ENCODE measurements at regions not wholly inside any gene's neighbourhood (a gene's known extent, or its start where the extent isn't known, plus 50 kb on each side); places are given as distances from the start of the nearest gene placed in this dataset.

DNA sequence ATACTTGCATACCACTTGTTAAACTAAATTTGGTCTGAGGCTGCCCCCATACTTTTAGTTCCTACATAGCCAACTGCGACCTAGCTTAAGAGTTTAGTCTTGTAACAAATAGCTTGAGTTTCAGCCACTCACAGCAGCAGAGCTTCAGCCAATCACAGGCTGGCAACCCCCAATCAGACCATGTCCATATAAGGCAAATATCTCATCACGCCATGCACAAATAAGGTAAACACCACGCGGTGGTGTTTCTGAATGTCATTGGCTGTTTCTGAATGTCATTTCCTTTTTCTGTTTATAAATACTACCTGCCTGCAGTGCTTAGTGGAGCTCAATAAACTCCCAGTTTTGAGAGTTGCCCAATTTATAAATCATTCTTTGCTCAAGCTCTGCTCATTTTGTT is 143.1 kb upstream of the MAD2L1 start:
- in situ Hi-C loops (cut with HindIII; ENCODE audit: low pct_unique_long_range_greater_than_20kb, low sequenced_read_pairs) (no loop called here), intact Hi-C loops (cut with micrococcal nuclease; ENCODE audit: unreplicated experiment) (no loop called here)
- H3K27me3 ChIP-seq (ENCODE audit: control insufficient read depth, insufficient read depth, low read length), result no peaks in the 10 kb centered on the region
- H3K36me3 ChIP-seq (ENCODE audit: control insufficient read depth, insufficient read depth, low read length), result no peaks in the 10 kb centered on the region
- ChIA-PET POLR2A (no interaction called here), CTCF (interaction anchor here (0.6 kb wide), 1 partner anchor 52 kb away, joined by 7 read pairs; no protein-coding TSS in a partner anchor)
- no peak for ATAC-seq
- DNase-seq (ENCODE audit: low read depth, low spot score), result no peak
- TF ChIP-seq, protein P1, sequence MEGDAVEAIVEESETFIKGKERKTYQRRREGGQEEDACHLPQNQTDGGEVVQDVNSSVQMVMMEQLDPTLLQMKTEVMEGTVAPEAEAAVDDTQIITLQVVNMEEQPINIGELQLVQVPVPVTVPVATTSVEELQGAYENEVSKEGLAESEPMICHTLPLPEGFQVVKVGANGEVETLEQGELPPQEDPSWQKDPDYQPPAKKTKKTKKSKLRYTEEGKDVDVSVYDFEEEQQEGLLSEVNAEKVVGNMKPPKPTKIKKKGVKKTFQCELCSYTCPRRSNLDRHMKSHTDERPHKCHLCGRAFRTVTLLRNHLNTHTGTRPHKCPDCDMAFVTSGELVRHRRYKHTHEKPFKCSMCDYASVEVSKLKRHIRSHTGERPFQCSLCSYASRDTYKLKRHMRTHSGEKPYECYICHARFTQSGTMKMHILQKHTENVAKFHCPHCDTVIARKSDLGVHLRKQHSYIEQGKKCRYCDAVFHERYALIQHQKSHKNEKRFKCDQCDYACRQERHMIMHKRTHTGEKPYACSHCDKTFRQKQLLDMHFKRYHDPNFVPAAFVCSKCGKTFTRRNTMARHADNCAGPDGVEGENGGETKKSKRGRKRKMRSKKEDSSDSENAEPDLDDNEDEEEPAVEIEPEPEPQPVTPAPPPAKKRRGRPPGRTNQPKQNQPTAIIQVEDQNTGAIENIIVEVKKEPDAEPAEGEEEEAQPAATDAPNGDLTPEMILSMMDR (IDR thresholded peaks at IDR 0.05), result no peak
- no peak for TF ChIP-seq TCF7L2 (IDR thresholded peaks at IDR 0.05; ENCODE audit: low read depth, low read length)
- TF ChIP-seq POLR2AphosphoS5 (IDR thresholded peaks at IDR 0.05; ENCODE audit: low read depth, low read length), result no peak
- TF ChIP-seq SIN3A (IDR thresholded peaks at IDR 0.05; ENCODE audit: borderline replicate concordance, insufficient read depth, low read depth, low read length), result no peak
- no peak for TF ChIP-seq REST (IDR thresholded peaks at IDR 0.05; ENCODE audit: insufficient read depth in 1 of 2, low read depth in 2 of 2, low read length in 1 of 2)
- BruUV-seq (replicated peaks), result no TSS peak
- no peaks in the 10 kb centered on the region for H3K4me1 ChIP-seq (ENCODE audit: control insufficient read depth, insufficient read depth, low read length)
- H3K9me3 ChIP-seq (ENCODE audit: control insufficient read depth, insufficient read depth, low read depth, low read length), result no peaks in the 10 kb centered on the region
- H3K4me3 ChIP-seq (ENCODE audit: low read depth in 2 of 2, low read length in 2 of 2), result no peak overlapping the region
- H3K27ac ChIP-seq (ENCODE audit: low read length), result no peak overlapping the region

DNA sequence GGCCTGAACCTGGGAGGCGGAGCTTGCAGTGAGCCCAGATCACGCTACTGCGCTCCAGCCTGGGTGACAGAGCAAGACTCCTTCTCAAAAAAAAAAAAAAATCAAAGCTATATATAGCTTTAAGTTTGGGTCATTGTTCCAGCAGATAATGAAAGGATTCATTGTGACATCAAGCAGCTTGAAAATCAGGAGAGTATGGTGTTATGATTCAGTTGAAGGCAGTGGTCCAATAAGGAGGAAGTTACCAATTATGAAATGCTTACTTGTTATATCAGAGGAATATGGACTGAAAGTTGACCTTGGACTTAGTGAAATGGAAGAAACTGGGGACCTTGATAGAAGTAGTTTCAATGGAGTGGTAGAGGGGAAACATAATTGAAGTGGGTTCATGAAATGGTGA is 140.4 kb upstream of the MAD2L1 start:
- in situ Hi-C loops (cut with HindIII; ENCODE audit: low pct_unique_long_range_greater_than_20kb, low sequenced_read_pairs), result no loop called here

More for the DNA sequence above, 140.4 kb upstream of the MAD2L1 start:
- intact Hi-C loops (cut with micrococcal nuclease; ENCODE audit: unreplicated experiment), result no loop called here
- no peak overlapping the region for H3K4me3 ChIP-seq (ENCODE audit: low read depth in 2 of 2, low read length in 2 of 2)
- no peak overlapping the region for H3K27ac ChIP-seq (ENCODE audit: low read length)
- DNase-seq (ENCODE audit: low read depth, low spot score), result no peak
- no peaks in the 10 kb centered on the region for H3K9me3 ChIP-seq (ENCODE audit: control insufficient read depth, insufficient read depth, low read depth, low read length)
- H3K36me3 ChIP-seq (ENCODE audit: control insufficient read depth, insufficient read depth, low read length), result no peaks in the 10 kb centered on the region
- BruUV-seq (replicated peaks), result no TSS peak
- TF ChIP-seq REST (IDR thresholded peaks at IDR 0.05; ENCODE audit: insufficient read depth in 1 of 2, low read depth in 2 of 2, low read length in 1 of 2), result no peak
- no peak for TF ChIP-seq POLR2AphosphoS5 (IDR thresholded peaks at IDR 0.05; ENCODE audit: low read depth, low read length)
- TF ChIP-seq, protein P1 (IDR thresholded peaks at IDR 0.05), result no peak
- TF ChIP-seq TCF7L2 (IDR thresholded peaks at IDR 0.05; ENCODE audit: low read depth, low read length), result no peak
- no peak for TF ChIP-seq SIN3A (IDR thresholded peaks at IDR 0.05; ENCODE audit: borderline replicate concordance, insufficient read depth, low read depth, low read length)
- CTCF ChIA-PET, result no interaction called here
- no peaks in the 10 kb centered on the region for H3K4me1 ChIP-seq (ENCODE audit: control insufficient read depth, insufficient read depth, low read length)
- no peaks in the 10 kb centered on the region for H3K27me3 ChIP-seq (ENCODE audit: control insufficient read depth, insufficient read depth, low read length)
- ATAC-seq, result no peak
- POLR2A ChIA-PET, result interaction anchor here (0.6 kb wide), 1 partner anchor 28 kb away, joined by 10 read pairs; no protein-coding TSS in a partner anchor

Data from Panc1 (cell line).